ENCODE measurements at regions not wholly inside any gene's neighbourhood (a gene's known extent, or its start where the extent isn't known, plus 50 kb on each side); places are given as distances from the start of the nearest gene placed in this dataset.

DNA sequence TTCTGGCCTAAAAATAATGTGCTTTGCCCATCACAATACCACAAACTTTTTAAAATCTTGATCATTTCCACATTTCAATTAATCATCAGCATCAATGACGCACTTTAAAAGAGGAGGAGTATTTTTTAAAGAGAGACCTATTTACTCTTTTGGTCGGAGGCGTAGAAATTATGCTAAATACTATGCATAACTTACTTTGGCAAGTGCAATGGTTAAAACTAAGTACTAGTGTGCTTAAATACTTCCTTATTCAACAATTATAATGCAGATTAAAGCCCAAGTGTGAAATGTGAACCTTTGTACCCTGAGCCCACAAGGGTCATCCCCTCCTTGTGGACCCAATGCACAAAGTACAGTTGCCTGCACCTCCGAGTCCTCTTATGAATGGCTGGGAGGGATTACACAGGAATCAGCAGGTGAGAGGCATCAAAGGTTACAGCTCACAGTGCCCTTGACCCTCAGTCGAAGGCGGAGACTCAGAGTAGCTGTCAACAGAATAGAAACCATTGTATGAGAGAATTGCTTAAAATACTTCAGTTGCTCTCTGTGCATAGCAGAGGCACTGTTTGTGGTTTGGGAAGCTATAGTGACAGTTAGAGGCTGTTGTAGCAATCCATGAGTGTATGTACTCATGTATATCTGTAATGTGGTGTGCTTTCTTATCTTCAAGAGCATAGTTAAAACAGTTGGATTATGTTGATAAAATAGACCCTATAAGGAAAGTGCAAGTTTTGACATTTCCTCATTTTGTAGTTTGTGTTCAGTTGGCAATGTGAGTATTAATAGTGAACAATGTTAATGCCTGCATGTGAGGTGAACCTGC, 151.7 kb upstream of the ITGA4 start:
- peak; percentile 66 for DNase-seq (ENCODE audit: low spot score)

DNA sequence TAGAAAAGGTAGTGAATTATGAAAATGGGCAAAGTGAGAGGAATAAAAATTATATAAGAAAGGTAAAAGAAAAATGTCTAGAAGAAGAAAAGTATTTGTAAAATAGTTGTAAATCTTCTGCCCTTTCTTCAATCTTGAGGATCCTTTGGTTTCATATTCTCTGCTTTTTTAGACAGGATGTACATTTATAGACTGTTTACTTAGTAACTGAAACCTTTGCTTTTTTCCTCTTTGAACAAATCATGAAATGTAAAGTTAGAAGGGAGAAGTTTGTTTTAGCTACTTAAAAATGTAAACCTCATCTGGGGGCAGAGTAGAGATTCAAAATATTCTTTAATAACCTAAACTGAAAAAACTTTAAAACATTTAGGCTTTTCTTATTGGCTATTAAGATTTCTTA, 150.4 kb upstream of the ITGA4 start:
- peak; percentile 41 for DNase-seq (ENCODE audit: low spot score)

GRCh38 chr2:181307203-181307991, 149.8 kb upstream of the ITGA4 start:
- DNase-seq (ENCODE audit: low spot score), result no peak

- no peak for DNase-seq (ENCODE audit: low spot score)
Observed at GRCh38 chr2:181308766-181309515, 148.2 kb upstream of the ITGA4 start.

DNA sequence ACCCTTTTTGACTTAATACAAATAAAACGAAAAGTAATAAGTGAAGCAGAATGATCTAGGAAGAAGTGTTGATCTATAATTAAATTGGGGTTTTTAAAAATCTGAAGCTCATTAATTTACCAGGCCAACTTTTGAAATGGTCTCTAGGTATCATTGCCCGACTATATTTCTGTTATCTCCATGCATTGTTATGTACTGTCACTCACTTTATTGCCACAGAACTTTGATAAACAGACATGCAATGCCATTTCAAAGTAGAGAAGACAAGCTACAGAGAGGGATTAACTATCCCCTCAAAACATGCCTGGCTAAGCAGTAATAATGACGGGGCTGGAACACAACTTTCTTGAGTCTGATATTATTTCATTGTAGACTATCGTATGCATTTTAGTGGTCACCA, 147.6 kb upstream of the ITGA4 start:
- DNase-seq (ENCODE audit: low spot score), result no peak

- DNase-seq (ENCODE audit: low spot score), result no peak
Observed at GRCh38 chr2:181310967-181311366, 146.2 kb upstream of the ITGA4 start.

DNA sequence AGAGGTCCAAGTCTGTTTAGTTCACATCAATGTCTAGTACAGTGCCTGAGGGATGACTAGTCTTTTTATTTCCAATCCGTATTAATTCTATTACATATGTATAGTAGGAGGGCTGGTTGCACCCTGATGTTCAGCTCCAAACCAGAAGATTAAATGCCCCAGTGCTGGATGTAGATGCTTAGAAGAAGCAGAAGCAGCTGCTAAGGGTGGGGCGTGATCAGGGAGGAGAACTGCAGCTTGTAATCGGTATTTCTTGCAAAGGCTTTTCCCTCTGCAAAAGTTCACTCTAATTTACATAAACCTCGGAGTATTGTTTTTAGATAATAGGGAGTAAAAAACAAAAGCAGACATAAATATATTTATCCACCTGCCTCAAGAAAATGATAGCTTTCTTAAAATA, 145.3 kb upstream of the ITGA4 start:
- DNase-seq (ENCODE audit: low spot score), result peak; percentile 45

DNA sequence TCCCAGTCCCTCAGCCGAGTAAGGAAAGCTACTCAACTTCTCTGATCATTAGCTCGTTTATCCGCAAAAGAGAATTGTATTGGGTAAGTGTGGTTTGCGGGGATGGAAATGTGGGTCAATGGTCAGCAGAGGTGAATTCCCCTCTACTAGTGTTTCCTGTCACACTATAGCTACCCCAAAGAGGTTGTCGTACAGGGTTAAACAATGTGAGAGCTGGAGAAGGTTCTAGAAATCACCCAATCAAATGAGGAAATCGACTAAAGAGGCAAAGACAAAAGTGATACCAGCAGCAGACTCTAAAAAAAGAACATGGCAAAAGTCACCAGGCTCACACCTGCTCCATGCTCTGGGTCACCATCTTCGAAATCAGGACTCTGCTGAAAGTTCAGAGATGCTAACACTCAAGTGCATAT, 144.7 kb upstream of the ITGA4 start:
- DNase-seq (ENCODE audit: low spot score), result peak; percentile 64

- no peak for DNase-seq (ENCODE audit: low spot score)
Observed at GRCh38 chr2:181313845-181314244, 143.3 kb upstream of the ITGA4 start.

GRCh38 chr2:181314551-181314950, 142.6 kb upstream of the ITGA4 start:
- no peak for DNase-seq (ENCODE audit: low spot score)

GRCh38 chr2:181317511-181317910, 139.7 kb upstream of the ITGA4 start:
- no peak for DNase-seq (ENCODE audit: low spot score)

GRCh38 chr2:181318504-181319280, 138.5 kb upstream of the ITGA4 start:
- no peak for DNase-seq (ENCODE audit: low spot score)

- no peak for DNase-seq (ENCODE audit: low spot score)
Observed at GRCh38 chr2:181319286-181319685, 137.9 kb upstream of the ITGA4 start.

DNA sequence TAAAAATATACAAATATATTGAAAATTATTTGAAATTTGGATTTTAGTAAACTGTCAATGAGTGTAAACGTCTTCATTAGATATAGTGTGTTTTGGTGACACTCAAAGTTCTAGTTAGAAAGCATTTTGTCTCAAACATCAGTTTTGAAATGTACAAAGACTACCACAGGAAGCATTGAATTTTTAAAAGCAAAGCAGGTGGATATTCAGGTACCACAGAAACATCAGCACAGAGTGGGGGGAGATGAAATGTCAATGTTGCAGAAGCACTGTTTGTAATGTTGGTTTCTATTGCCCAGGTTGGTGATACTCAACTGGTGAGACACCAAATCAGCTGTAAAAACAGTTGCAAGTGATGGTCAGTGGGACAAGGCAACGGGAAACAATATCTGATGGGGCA, 136.5 kb upstream of the ITGA4 start:
- no peak for DNase-seq (ENCODE audit: low spot score)

- no peak for DNase-seq (ENCODE audit: low spot score)
Observed at GRCh38 chr2:181324912-181325311, 132.3 kb upstream of the ITGA4 start.

DNA sequence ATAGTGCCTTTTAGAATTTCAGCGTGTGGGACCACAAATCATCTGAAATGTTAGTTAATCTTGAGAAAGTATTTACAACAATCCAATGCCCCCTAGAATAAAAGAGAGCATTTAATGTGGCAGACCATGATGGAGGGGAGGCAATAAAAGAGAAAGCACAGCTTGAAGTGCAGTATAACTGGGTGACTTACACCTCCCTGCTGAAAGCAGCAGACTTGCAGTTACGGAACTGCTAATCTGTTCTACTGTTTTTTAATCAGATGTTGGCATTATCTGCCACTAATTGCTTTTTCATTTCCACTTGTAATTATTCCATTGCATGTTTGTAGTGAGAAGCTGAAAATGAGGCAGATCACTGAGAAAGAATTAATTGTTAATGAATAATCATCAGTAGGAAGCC, 130.5 kb upstream of the ITGA4 start:
- no peak for DNase-seq (ENCODE audit: low spot score)

DNA sequence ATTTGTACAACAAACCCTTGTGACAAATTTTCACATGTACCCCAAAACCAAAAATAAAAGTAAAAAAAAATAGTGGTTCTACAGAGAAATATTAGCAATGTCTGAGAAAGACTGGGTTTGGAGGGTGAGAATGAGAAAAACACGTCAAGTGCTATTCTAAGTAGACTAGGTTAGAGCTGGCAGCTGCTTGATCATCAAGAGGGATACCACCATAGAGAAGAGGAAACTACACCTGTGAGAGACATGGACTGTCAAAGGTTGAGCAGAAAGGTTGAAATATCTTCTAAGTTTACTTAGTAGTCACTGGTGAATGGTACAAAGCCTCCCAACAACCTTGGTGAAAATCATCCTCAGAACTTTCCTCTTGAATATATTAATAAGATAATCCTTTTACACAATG, 126.9 kb upstream of the ITGA4 start:
- DNase-seq (ENCODE audit: low spot score), result no peak

DNA sequence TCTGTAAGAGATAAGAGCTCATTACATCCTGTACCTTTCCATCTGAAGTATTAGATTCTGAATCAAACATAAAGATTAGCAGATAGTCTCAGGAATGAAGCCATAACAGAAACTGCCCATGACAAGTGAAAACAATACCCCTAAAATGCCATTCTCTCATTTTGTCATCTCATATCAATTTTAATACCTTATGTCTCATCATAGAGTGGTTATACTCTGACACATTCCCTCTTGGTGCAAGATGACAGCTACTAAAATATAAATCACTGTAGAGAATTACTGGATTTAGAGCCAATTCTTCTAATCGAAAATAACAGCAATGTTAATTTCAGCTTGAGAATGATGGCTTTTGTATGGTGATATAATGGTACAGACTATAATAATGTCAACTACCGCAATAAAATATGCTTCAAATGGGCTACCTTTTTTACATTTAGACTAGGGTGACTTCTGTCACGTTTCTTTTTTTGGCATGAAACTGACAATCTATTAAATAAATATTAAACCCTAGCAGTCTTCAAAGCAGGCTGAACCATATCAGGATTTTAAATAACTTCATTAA, 125.1 kb upstream of the ITGA4 start:
- no peak for DNase-seq (ENCODE audit: low spot score)

DNA sequence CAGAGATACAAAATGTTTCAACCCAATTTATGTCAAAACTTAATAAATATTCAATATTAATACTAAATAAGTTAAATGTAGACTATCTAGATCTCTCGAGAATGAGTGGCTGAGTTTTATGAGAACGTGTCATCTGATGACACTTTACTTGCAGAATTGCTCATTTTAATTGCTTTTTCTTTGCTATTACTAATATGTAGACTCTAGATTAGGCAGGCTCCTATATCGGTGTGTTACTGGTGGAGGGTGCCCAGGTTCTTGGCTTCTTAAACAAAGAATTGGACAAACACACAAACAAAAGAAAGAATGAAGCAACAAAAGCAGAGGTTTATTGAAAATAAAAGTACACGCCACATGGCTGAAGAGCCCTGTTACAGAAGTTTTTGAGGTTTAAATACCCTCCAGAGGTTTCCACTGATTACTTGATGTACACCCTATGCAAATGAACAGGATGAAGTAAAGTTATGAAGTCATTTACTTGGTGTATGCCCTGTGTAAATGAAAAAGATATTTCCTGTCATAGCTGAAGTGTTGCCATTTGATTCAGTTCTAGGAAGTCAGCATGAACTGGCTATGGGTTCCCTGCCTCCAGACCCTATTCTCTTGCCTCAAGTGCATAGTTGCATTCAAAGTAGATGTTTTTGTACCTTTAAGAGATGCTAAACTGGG, 122.9 kb upstream of the ITGA4 start:
- DNase-seq (ENCODE audit: low spot score), result no peak

DNA sequence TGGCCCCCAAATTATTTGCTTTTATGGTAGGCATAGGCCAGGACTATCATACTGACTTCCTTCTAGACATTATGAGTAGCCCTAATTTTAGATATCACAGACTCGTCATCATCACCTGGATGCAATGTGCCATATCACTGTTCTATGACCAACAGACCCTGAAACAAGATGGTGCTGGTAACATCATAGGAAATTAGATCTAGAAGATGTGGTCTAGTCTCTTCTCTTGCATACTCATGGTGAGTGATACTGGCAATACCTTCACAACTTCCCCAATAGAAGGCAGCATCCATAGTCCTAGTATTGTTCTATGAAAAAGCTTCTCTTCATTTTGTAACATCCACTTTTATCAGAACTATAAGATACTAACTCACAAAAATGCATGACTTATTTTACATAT, 116.3 kb upstream of the ITGA4 start:
- DNase-seq (ENCODE audit: low spot score), result no peak

All from CD4-positive, alpha-beta T cell treated with Interleukin-2 at 100 ng/mL for 4 hours (primary cell).